H4 (cell line): ENCODE measurements at regions not wholly inside any gene's neighbourhood (a gene's known extent, or its start where the extent isn't known, plus 50 kb on each side); places are given as distances from the start of the nearest gene placed in this dataset.
"Not testable (repeated sequence)": the region's sequence is repeated elsewhere in the genome, so short reads cannot be mapped to it uniquely, and the experiment has no call there.

Experiments used
- DNase-seq: peaks from one replicate; pipeline ENCODE4 v3.0.0-alpha.2; 2015; ENCODE audit warnings: low spot score

DNA sequence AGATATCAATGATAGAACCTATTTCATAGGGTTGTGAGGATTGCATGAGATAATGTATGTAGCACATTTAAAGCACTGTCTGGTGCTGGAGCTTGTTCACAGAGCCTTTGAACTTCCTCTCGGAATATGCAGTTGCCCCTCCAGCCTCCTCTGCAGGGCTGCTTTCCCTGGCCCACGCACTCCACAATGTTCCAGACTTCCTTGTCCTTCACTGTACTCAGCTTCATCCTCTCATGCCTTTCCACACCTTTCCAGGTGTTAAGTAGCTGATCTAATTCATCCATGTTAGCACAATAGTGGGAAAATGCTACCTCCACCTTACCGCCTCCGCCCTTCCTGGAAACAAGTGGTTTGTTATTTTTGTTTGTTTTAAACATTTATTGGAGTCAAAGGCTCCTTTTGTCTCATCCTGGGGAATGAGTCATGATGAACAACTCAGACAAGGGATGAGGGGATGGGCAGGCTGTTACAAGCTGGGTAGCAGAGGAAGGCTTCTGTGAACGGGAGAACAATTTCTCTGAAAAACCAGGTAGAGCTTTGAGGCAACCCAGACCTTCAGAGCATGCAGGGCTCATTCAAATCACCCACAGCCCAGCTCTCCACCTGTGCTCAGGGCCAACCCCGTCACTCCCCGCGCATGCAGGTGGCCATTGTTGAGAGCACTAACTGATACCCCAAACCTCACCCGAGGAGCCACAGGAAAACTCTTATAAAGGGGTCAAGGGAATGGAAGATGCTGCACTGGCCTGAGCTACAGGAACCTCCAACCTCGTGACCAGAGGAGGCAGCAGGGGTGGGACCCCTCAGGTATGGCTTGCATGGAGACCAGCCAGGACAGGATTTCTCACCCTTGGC is 84.9 kb upstream of the TBL1X start:
- peak; percentile 62 for DNase-seq

DNA sequence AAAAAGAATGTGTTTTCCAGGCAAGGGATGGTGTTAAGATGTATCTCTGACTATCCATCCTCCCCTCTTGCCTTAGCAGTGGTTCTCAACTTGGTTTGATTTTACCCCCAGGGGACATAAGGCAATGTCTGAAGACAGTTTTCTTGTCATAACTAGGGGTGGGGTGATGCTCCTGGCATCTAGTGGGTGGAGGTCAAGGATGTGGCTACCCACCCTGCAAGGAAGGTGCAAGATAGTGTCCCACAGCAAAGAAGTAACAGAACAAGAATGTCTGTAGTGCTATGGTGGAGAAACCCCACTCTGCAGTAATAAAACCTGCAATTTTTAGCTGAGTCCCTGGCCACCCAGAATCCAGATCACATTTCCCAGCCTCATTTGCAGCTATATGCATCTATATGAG is 81.2 kb upstream of the TBL1X start:
- no peak for DNase-seq

DNA sequence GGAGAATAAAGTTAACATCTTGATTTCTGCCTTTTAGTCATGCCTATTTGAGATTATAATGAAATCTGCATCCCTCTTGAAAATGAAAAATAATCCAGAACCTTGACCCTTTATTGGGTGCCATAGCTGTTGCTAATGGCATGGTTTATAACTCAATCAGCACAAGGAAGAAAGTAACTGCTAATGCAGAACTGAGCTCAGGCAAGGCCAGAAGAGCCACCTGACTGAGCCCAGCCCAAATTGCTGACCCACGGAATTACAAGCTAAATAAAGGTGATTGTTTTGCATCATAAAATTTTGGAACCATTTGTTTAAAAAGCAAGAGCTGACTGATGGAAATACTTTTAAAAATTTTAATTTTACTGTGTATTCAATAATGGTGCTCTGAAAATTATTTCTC is 76.4 kb upstream of the TBL1X start:
- DNase-seq = no peak

DNA sequence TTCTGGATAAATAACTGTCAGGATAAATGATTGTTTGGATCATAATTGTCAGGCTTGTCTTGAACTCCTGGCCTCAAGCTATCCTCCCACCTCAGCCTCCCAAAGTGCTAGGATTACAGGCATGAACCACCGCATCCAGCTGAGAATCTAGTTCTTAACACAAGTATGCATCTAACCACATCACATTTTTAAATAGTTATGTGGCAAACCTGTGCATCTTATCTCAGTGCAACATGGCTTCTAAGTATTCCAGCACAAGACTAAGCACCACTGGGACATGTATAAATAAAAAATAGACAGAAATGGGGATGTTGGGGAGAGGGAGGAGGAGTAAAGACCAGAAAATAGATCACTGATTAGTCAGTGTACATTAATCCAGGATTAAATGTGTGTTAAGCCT is 74.7 kb upstream of the TBL1X start:
- no peak for DNase-seq

GRCh38 chrX:9390693-9391368 is 74.0 kb upstream of the TBL1X start:
- DNase-seq = no peak

DNA sequence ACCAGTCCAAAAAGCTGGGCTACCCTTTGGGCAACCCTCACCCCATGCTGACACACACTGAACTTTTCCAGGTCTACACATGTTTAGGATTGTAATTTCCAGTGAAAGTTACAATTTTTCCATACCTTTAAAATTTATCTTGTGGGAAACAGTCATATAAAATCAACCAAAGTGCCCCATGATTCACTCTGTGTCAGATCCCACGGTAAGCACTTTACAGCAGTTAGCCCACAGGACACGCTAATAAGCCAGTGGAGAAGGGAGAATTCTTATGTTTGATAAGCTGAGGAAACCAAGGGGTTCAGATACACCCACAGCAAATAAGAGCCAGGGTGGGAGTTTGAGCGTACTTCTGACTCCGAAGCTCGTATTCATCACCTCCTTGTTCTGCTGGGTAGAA is 72.4 kb upstream of the TBL1X start:
- no peak for DNase-seq

DNA sequence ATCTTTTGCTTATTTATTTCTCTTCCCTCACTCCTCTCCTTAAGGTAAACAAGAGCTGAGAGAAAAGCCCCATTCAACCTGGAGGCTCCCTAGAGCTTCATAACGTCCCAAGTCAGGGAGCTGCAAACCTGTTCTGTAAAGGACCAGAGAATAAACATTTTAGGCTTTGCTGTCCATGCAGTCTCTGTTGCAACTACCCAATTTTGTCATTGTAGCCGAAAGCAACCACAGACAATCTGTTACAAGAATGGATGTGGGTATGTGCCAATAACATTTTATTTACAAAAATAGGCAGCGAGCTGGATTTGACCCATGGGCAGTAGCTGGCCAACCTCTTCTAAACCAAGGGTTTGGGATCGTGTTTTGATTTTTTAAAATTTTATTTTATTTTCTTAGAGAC is 71.3 kb upstream of the TBL1X start:
- DNase-seq = no peak

DNA sequence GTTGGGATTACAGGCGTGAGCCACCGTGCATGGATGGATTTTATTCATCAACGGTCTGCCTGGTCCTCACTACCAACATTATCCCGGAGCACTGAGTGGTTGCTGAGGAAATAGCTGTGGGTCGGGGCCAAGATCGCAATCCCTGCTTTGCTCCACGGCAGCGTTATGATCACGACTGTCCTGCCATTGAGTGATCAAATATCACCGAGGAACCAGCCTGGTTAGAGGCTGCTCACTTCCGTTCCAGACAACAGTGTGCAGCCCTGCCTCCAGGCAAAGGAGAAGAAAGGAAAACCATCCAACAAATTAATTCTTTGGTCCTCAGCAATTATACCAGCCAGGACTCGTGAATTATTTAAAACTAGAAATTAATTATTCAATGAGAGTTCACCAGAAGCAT is 70.6 kb upstream of the TBL1X start:
- no peak for DNase-seq

- peak; percentile 43 for DNase-seq
Observed at GRCh38 chrX:9396930-9397329, 67.9 kb upstream of the TBL1X start.

GRCh38 chrX:9401051-9401450 is 63.8 kb upstream of the TBL1X start:
- DNase-seq = no peak

DNA sequence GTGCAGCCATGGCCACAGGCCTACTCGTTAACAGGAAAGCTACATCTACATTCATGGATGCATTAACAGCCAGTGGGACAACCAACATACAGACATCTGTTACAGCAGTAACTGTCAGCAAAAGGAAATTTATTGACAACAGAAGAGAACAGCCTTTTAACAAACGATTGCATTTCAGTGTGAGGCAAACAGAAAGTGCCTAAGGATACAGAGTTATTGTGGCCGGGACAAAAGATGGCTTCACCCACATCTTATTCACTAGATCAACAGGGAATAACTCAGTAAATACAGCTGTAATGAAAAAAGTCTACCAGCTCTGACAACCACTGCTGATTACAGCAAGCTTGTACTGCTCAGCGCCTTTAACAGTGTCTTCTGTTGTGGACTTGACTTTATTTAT is 61.5 kb upstream of the TBL1X start:
- DNase-seq = no peak

GRCh38 chrX:9405635-9406034 is 59.2 kb upstream of the TBL1X start:
- DNase-seq = not testable (repeated sequence)

DNA sequence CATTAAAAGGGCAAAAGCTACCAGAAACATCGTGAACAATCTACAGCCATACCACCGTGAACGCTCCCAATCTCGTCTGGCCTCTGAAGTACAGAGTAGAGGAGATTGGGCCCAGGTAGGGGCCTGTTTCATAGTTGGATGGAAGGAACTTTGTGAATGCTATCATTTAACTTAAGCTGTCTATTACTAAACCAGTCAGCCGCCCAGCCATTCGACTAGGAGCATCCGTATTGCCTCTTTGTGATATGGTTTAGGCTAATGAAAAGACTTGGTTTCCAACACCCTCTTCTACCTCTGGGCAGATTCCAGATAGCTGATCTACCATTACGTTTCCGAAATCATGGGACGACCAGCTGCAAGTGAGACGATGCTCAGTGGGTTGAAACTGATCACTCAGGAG is 54.0 kb upstream of the TBL1X start:
- DNase-seq = not testable (repeated sequence)

- DNase-seq = not testable (repeated sequence)
Observed at GRCh38 chrX:9411682-9412081, 53.2 kb upstream of the TBL1X start.

- no peak for DNase-seq
Observed at GRCh38 chrX:9414416-9414815, 50.4 kb upstream of the TBL1X start.
